IMR-90 (cell line): ENCODE measurements at regions not wholly inside any gene's neighbourhood (a gene's known extent, or its start where the extent isn't known, plus 50 kb on each side); places are given as distances from the start of the nearest gene placed in this dataset.

ENCODE experiments used
- ATAC-seq: fragments of 200-7000 bp; cut with Tn5 transposase; 2 replicates; pipeline ENCODE4 v1.9.1; 2020; ENCODE audit warnings: low read depth, mild to moderate bottlenecking, moderate library complexity
- BruUV-seq: library from RNA; stranded (reverse); fragments of 400-500 nt; replicated peaks from 2 replicates; lab custom pipeline; 2021; lab: Mats Ljungman, UMichigan
- CTCF ChIA-PET: fragments of 300-600 bp; formaldehyde crosslinking; extraction: SDS; loops from one replicate; lab custom pipeline; 2021; ENCODE audit warnings: antibody characterized with exemption; lab: Yijun Ruan, JAX
- POLR2A ChIA-PET: fragments of 300-600 bp; sonication (Branson Sonifier 250); formaldehyde crosslinking; loops from one replicate; lab custom pipeline; 2022; ENCODE audit warnings: antibody characterized with exemption; ENCODE audit not compliant: unreplicated experiment; lab: Charles Lee
- DNase-seq: peaks from one replicate; pipeline ENCODE4 v3.0.0; 2013
- H2AFZ ChIP-seq: replicated peaks from 2 replicates; pipeline ENCODE3; 2013; ENCODE audit warnings: low read length, mild to moderate bottlenecking; ENCODE audit not compliant: poor library complexity
- H2AK5ac ChIP-seq: 2 replicates; pipeline ENCODE4 v1.6.1; 2013; ENCODE audit warnings: low read depth, low read length, inconsistent platforms
- H2AK9ac ChIP-seq: replicated peaks from 2 replicates; pipeline ENCODE3; 2013; ENCODE audit warnings: mild to moderate bottlenecking, low read depth, low read length, moderate library complexity; ENCODE audit not compliant: poor library complexity
- H2BK120ac ChIP-seq: 2 replicates; pipeline ENCODE4 v1.6.1; 2013; ENCODE audit warnings: low read depth, low read length, inconsistent platforms
- H2BK15ac ChIP-seq: 3 replicates; pipeline ENCODE4 v1.6.1; 2013; ENCODE audit warnings: low read depth, low read length, inconsistent platforms
- H2BK20ac ChIP-seq: 2 replicates; pipeline ENCODE4 v1.6.1; 2013; ENCODE audit warnings: low read depth, mild to moderate bottlenecking, inconsistent platforms, low read length, moderate library complexity
- H2BK5ac ChIP-seq: 2 replicates; pipeline ENCODE4 v1.6.1; 2013; ENCODE audit warnings: mild to moderate bottlenecking, low read depth, low read length, inconsistent platforms; ENCODE audit not compliant: poor library complexity, severe bottlenecking
- H3K14ac ChIP-seq: replicated peaks from 2 replicates; pipeline ENCODE4 v1.6.1; 2013; ENCODE audit warnings: low read depth, low read length, inconsistent platforms
- H3K18ac ChIP-seq: 2 replicates; pipeline ENCODE4 v1.6.1; 2013; ENCODE audit warnings: low read depth, low read length, control low read depth
- H3K23ac ChIP-seq: 2 replicates; pipeline ENCODE4 v1.6.1; 2013; ENCODE audit warnings: low read depth, low read length, inconsistent platforms
- H3K27ac ChIP-seq: 2 replicates; pipeline ENCODE4 v1.5.1; 2013; ENCODE audit warnings: mild to moderate bottlenecking, control low read depth, low read length; ENCODE audit not compliant: insufficient read depth
- H3K27me3 ChIP-seq: 2 replicates; pipeline ENCODE4 v1.6.1; 2013; ENCODE audit warnings: low read length; ENCODE audit not compliant: control insufficient read depth, insufficient read depth
- H3K36me3 ChIP-seq: 2 replicates; pipeline ENCODE4 v1.6.1; 2013; ENCODE audit warnings: low read length, mixed read lengths; ENCODE audit not compliant: control insufficient read depth, insufficient read depth
- H3K4ac ChIP-seq: 2 replicates; pipeline ENCODE4 v1.6.1; 2013; ENCODE audit warnings: low read depth, low read length, inconsistent platforms
- H3K4me1 ChIP-seq: 2 replicates; pipeline ENCODE4 v1.6.1; 2013; ENCODE audit warnings: low read length, mixed read lengths; ENCODE audit not compliant: control insufficient read depth, insufficient read depth
- H3K4me2 ChIP-seq: 2 replicates; pipeline ENCODE4 v1.6.1; 2013; ENCODE audit warnings: low read depth, mild to moderate bottlenecking, control low read depth, low read length, moderate library complexity
- H3K4me3 ChIP-seq: 2 replicates; pipeline ENCODE4 v1.5.1; 2013; ENCODE audit warnings: low read depth, mild to moderate bottlenecking, control low read depth, low read length, moderate library complexity; ENCODE audit not compliant: insufficient read depth
- H3K56ac ChIP-seq: 2 replicates; pipeline ENCODE4 v1.6.1; 2013; ENCODE audit warnings: low read length, inconsistent platforms; ENCODE audit not compliant: insufficient read depth; ENCODE audit errors: extremely low read depth
- H3K79me1 ChIP-seq, 2 experiments: 2 replicates each; pipeline ENCODE4 v1.6.1; 2013; ENCODE audit warnings: low read length in 2 of 2, inconsistent platforms in 1 of 2, low read depth in 1 of 2
- H3K9ac ChIP-seq: 2 replicates; pipeline ENCODE4 v1.6.1; 2013; ENCODE audit warnings: low read depth, low read length, control low read depth
- H3K9me1 ChIP-seq: 2 replicates; pipeline ENCODE4 v1.6.1; 2013; ENCODE audit warnings: low read length, inconsistent platforms; ENCODE audit not compliant: insufficient read depth
- H3K9me3 ChIP-seq: 2 replicates; pipeline ENCODE4 v1.6.1; 2013; ENCODE audit warnings: low read length; ENCODE audit not compliant: control insufficient read depth, insufficient read depth
- H4K20me1 ChIP-seq: 2 replicates; pipeline ENCODE4 v1.6.1; 2013; ENCODE audit warnings: low read length, inconsistent platforms; ENCODE audit not compliant: insufficient read depth
- H4K5ac ChIP-seq: 2 replicates; pipeline ENCODE4 v1.6.1; 2013; ENCODE audit warnings: mild to moderate bottlenecking, low read depth, low read length, control low read depth
- H4K8ac ChIP-seq, 2 experiments: 2 replicates each; pipeline ENCODE4 v1.6.1; 2013; ENCODE audit warnings: low read depth in 2 of 2, low read length in 2 of 2, control low read depth in 1 of 2, inconsistent platforms in 1 of 2
- H4K91ac ChIP-seq: 2 replicates; pipeline ENCODE4 v1.6.1; 2013; ENCODE audit warnings: low read depth, low read length, inconsistent platforms; ENCODE audit not compliant: insufficient read depth
- CHD1 ChIP-seq: IDR thresholded peaks from 2 replicates; pipeline ENCODE4 v1.6.1; 2012; ENCODE audit warnings: low read depth, low read length, improper control_type of control experiment
- MAFK ChIP-seq: IDR thresholded peaks from 2 replicates; pipeline ENCODE4 v1.6.1; 2012; ENCODE audit warnings: low read depth, low read length, improper control_type of control experiment
- MAZ ChIP-seq: IDR thresholded peaks from 2 replicates; pipeline ENCODE4 v1.6.1; 2012; ENCODE audit warnings: low read depth, mild to moderate bottlenecking, low read length, improper control_type of control experiment, moderate library complexity, borderline replicate concordance
- MXI1 ChIP-seq: IDR thresholded peaks from 2 replicates; pipeline ENCODE4 v1.6.1; 2012; ENCODE audit warnings: low read depth, mild to moderate bottlenecking, low read length, moderate library complexity, borderline replicate concordance
- NFE2L2 ChIP-seq: fragments of 150-350 bp; IDR thresholded peaks from 2 replicates; pipeline ENCODE4 v1.6.1; 2016; ENCODE audit warnings: low read depth, mild to moderate bottlenecking, low read length
- POLR2A ChIP-seq: IDR thresholded peaks from 2 replicates; pipeline ENCODE4 v1.6.1; 2012; ENCODE audit warnings: mild to moderate bottlenecking, low read depth, low read length
- RAD21 ChIP-seq: IDR thresholded peaks from 2 replicates; pipeline ENCODE4 v1.6.1; 2012; ENCODE audit warnings: low read length, improper control_type of control experiment
- RCOR1 ChIP-seq: IDR thresholded peaks from 2 replicates; pipeline ENCODE4 v1.6.1; 2012; ENCODE audit warnings: mild to moderate bottlenecking, low read length, improper control_type of control experiment; ENCODE audit not compliant: insufficient replicate concordance
- RFX5 ChIP-seq: IDR thresholded peaks from 2 replicates; pipeline ENCODE4 v1.8.0; 2012; ENCODE audit warnings: low read depth, mild to moderate bottlenecking, low read length, moderate library complexity
- SMC3 ChIP-seq: fragments of 150-350 bp; IDR thresholded peaks from 2 replicates; pipeline ENCODE4 v1.6.1; 2016; ENCODE audit warnings: low read depth, mild to moderate bottlenecking, antibody characterized with exemption, low read length, moderate library complexity
- WGBS, 2 experiments: methylation state at CpG; one replicate each; pipeline versions ENCODE4 v1.1.5 to v1.1.7; 2013; ENCODE audit warnings: missing lambda C conversion rate in 2 of 2; ENCODE audit not compliant: insufficient read length in 1 of 2; ENCODE audit errors: extremely low coverage in 2 of 2; 5-methylcytosine and 5-hydroxymethylcytosine counted together
- dilution Hi-C: fragments of 300-500 bp; cut with HindIII; formaldehyde crosslinking; loops from one replicate; pipeline ENCODE4 v1.14.3; 2018; ENCODE audit warnings: low sequenced_read_pairs; ENCODE audit not compliant: unreplicated experiment
- in situ Hi-C: fragments of 300-500 bp; cut with MboI; formaldehyde crosslinking; loops from 3 replicates; pipeline ENCODE4 v1.14.3; 2019; ENCODE audit warnings: low sequenced_read_pairs, inconsistent platforms, mixed read lengths
- intact Hi-C: fragments of 100-400 bp; cut with micrococcal nuclease; formaldehyde crosslinking; loops from 2 replicates; pipeline ENCODE4 v1.10.0; 2022
- TF ChIP-seq, protein P1 (sequence below): fragments of 150-350 bp; IDR thresholded peaks from 2 replicates; pipeline ENCODE4 v1.6.1; 2016; ENCODE audit warnings: low read depth, mild to moderate bottlenecking, low read length, moderate library complexity, borderline replicate concordance
- TF ChIP-seq, protein P2 (sequence below): conservative IDR thresholded peaks from 2 replicates; pipeline ENCODE4 v1.5.1; 2012; ENCODE audit warnings: mild to moderate bottlenecking, low read depth, low read length, improper control_type of control experiment
- TF ChIP-seq, protein P3 (sequence below): fragments of 150-350 bp; IDR thresholded peaks from 2 replicates; pipeline ENCODE4 v1.6.1; 2017; ENCODE audit warnings: mild to moderate bottlenecking, antibody characterized with exemption, low read length, low read depth

DNA sequence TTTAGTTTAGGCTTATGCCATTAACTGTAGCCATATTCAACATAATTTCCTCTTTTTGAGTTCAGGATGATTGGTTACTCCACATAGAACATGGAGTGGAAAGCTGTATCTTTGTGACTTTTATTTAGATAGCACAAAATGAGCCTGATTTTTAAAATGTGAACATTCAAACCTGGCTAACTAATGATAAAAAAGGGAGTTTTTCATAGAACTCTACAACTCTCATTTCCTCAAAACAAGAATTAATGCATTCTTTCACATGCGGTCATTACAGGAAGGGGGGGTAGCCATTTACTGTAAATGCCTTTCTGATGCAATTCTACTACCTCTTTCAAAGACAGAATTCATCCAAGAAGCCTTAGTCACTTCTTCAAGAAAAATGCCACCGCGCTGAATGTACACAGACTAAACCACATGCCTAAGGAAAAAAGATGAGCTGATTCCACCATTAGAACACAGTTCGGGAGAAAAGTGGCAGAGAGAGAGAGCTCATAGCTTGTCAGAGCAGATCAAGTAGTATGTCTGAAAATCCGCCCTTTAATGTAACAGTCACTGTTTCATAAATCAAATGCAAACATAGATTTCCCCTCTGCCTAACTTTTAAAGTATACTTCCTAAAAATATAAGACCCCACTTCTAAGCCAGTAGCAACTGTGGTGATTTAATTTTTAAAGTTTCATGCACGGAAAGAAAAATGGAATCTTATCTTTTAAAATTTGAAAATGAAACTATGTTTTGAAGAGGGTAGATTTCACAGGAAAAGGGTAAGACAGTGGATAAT is 226.4 kb upstream of the KLF14 start:
- H4K20me1 ChIP-seq: no peaks in the 10 kb centered on the region
- H3K4me1 ChIP-seq: peaks cover 27% of the 10 kb centered on the region
- peak overlapping the region; percentile 88 for H4K5ac ChIP-seq
- H3K27ac ChIP-seq: peak overlapping the region; percentile 98
- POLR2A ChIA-PET: interaction anchor here (0.6 to 3.0 kb wide), 5 partner anchors 10 to 56 kb away, joined by 3 to 23 read pairs (median 5); no protein-coding TSS in a partner anchor
- H3K4me3 ChIP-seq: peak overlapping the region; percentile 30; the same call in 1 of the 2 replicates
- peak overlapping the region; percentile 96 for H3K56ac ChIP-seq
- peak overlapping the region; percentile 69; the same call in 1 of the 2 replicates for H2AK5ac ChIP-seq
- peak overlapping the region; percentile 88; the same call in 1 of the 2 replicates for H3K23ac ChIP-seq
- H3K9ac ChIP-seq: peak overlapping the region; percentile 71
- H3K14ac ChIP-seq: peak overlapping the region; percentile 95
- peak; percentile 83 for ATAC-seq
- peak overlapping the region; percentile 92 to 97 for H4K8ac ChIP-seq
- H3K4ac ChIP-seq: peak overlapping the region; percentile 96
- H2BK20ac ChIP-seq: peak overlapping the region; percentile 92
- peaks cover 13% of the 10 kb centered on the region; the same call in 1 of the 2 replicates for H3K9me1 ChIP-seq
- dilution Hi-C loops (no loop called here), intact Hi-C loops (loop anchor here (1.0 to 5.0 kb wide), 3 partner anchors 17 to 77 kb away; no protein-coding TSS in a partner anchor), in situ Hi-C loops (no loop called here)
- no peaks in the 10 kb centered on the region for H3K9me3 ChIP-seq
- H2BK15ac ChIP-seq: peak overlapping the region; percentile 98; the same call in 2 of the 3 replicates
- H3K4me2 ChIP-seq: peak overlapping the region; percentile 66
- CTCF ChIA-PET: interaction anchor here (0.7 to 2.2 kb wide), 5 partner anchors 13 to 80 kb away, joined by 3 to 7 read pairs (median 4); no protein-coding TSS in a partner anchor
- H3K18ac ChIP-seq: peak overlapping the region; percentile 97
- H2BK5ac ChIP-seq: peak overlapping the region; percentile 98
- H3K27me3 ChIP-seq: no peaks in the 10 kb centered on the region
- no CpG with 5 or more reads among the region's 6 CpGs for WGBS, 2 experiments
- peak overlapping the region; percentile 99 for H4K91ac ChIP-seq
- no peaks in the 10 kb centered on the region for H3K36me3 ChIP-seq
- no peak overlapping the region for H2AFZ ChIP-seq
- BruUV-seq: TSS peak; percentile 49
- DNase-seq: peak; percentile 99
- peaks cover 30 to 66% of the 10 kb centered on the region in 2 experiments for H3K79me1 ChIP-seq
- H2BK120ac ChIP-seq: peak overlapping the region; percentile 98
- no peak overlapping the region for H2AK9ac ChIP-seq
- TF ChIP-seq RAD21: peak; percentile 30; the same call in 1 of the 2 replicates
- TF ChIP-seq CHD1: peak; percentile 89; the same call in 1 of the 2 replicates
- TF ChIP-seq, protein P1, sequence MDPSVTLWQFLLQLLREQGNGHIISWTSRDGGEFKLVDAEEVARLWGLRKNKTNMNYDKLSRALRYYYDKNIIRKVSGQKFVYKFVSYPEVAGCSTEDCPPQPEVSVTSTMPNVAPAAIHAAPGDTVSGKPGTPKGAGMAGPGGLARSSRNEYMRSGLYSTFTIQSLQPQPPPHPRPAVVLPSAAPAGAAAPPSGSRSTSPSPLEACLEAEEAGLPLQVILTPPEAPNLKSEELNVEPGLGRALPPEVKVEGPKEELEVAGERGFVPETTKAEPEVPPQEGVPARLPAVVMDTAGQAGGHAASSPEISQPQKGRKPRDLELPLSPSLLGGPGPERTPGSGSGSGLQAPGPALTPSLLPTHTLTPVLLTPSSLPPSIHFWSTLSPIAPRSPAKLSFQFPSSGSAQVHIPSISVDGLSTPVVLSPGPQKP: no peak
- peak; percentile 72 for TF ChIP-seq NFE2L2
- TF ChIP-seq, protein P2, sequence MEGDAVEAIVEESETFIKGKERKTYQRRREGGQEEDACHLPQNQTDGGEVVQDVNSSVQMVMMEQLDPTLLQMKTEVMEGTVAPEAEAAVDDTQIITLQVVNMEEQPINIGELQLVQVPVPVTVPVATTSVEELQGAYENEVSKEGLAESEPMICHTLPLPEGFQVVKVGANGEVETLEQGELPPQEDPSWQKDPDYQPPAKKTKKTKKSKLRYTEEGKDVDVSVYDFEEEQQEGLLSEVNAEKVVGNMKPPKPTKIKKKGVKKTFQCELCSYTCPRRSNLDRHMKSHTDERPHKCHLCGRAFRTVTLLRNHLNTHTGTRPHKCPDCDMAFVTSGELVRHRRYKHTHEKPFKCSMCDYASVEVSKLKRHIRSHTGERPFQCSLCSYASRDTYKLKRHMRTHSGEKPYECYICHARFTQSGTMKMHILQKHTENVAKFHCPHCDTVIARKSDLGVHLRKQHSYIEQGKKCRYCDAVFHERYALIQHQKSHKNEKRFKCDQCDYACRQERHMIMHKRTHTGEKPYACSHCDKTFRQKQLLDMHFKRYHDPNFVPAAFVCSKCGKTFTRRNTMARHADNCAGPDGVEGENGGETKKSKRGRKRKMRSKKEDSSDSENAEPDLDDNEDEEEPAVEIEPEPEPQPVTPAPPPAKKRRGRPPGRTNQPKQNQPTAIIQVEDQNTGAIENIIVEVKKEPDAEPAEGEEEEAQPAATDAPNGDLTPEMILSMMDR: no peak
- peak; percentile 87 for TF ChIP-seq POLR2A
- TF ChIP-seq RFX5: no peak
- peak; percentile 56 for TF ChIP-seq RCOR1
- peak; percentile 43; the same call in 1 of the 2 replicates for TF ChIP-seq MAZ
- no peak for TF ChIP-seq SMC3
- TF ChIP-seq, protein P3, sequence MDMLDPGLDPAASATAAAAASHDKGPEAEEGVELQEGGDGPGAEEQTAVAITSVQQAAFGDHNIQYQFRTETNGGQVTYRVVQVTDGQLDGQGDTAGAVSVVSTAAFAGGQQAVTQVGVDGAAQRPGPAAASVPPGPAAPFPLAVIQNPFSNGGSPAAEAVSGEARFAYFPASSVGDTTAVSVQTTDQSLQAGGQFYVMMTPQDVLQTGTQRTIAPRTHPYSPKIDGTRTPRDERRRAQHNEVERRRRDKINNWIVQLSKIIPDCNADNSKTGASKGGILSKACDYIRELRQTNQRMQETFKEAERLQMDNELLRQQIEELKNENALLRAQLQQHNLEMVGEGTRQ: no peak
- peak; percentile 57; the same call in 1 of the 2 replicates for TF ChIP-seq MAFK
- 0 out of 2 replicates have a peak, but pooled peaks have one; percentile 27 for TF ChIP-seq MXI1
